Keratinocyte (primary cell): ENCODE measurements at regions not wholly inside any gene's neighbourhood (a gene's known extent, or its start where the extent isn't known, plus 50 kb on each side); places are given as distances from the start of the nearest gene placed in this dataset.

ENCODE experiments used
- EZH2 ChIP-seq: IDR thresholded peaks from one replicate; pipeline ENCODE4 v1.6.1; 2012; ENCODE audit warnings: inconsistent platforms, mild to moderate bottlenecking, low read length, moderate library complexity
- TF ChIP-seq, protein P1 (sequence below), 3 experiments: IDR thresholded peaks in 1 of 3; conservative IDR thresholded peaks in 1 of 3; optimal IDR thresholded peaks in 1 of 3; 2 replicates in 2 of 3; 3 replicates in 1 of 3; pipeline versions ENCODE3 to v1.5.1; 2011; ENCODE audit warnings: low read length in 3 of 3, mild to moderate bottlenecking in 3 of 3, moderate library complexity in 2 of 3, control low read depth in 1 of 3, inconsistent platforms in 1 of 3; ENCODE audit not compliant: insufficient read depth in 2 of 3; ENCODE audit errors: extremely low read depth in 1 of 3

DNA sequence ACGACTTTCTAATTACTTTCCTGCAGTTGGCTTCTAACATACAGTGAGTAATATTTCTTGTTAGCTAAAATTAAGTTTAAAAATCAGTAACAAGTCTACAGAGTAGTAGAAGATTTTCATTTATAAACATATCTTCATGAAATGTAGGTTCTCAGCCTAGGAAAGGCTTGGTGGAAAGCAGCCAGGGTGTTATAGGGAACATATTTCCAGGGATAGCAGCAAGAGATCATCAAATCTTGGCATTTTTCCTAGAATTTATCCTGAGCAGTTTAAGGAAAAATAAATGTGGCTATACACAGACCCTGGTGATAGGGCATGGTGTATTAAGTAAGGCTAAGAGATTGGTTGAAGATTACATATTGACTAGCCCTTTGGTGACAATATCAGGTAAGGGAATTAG lies 203.5 kb upstream of the NEGR1 start:
- TF ChIP-seq, protein P1, sequence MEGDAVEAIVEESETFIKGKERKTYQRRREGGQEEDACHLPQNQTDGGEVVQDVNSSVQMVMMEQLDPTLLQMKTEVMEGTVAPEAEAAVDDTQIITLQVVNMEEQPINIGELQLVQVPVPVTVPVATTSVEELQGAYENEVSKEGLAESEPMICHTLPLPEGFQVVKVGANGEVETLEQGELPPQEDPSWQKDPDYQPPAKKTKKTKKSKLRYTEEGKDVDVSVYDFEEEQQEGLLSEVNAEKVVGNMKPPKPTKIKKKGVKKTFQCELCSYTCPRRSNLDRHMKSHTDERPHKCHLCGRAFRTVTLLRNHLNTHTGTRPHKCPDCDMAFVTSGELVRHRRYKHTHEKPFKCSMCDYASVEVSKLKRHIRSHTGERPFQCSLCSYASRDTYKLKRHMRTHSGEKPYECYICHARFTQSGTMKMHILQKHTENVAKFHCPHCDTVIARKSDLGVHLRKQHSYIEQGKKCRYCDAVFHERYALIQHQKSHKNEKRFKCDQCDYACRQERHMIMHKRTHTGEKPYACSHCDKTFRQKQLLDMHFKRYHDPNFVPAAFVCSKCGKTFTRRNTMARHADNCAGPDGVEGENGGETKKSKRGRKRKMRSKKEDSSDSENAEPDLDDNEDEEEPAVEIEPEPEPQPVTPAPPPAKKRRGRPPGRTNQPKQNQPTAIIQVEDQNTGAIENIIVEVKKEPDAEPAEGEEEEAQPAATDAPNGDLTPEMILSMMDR (optimal IDR thresholded peaks at IDR 0.05 in 1 of 3, IDR thresholded peaks at IDR 0.05 in 1 of 3, conservative IDR thresholded peaks at IDR 0.05 in 1 of 3; ENCODE audit: extremely low read depth in 1 of 3, insufficient read depth in 2 of 3, low read length in 3 of 3) = no peak
- no peak for TF ChIP-seq EZH2
